GM19240 (cell line): ENCODE measurements at regions not wholly inside any gene's neighbourhood (a gene's known extent, or its start where the extent isn't known, plus 50 kb on each side); places are given as distances from the start of the nearest gene placed in this dataset.
"Not testable (repeated sequence)": the region's sequence is repeated elsewhere in the genome, so short reads cannot be mapped to it uniquely, and the experiment has no call there.

Source experiments
- DNase-seq: peaks from one replicate; pipeline ENCODE4 v3.0.0; 2011; ENCODE audit warnings: low spot score; ENCODE audit not compliant: insufficient read length

GRCh38 chr14:55766071-55766470 lies 186.1 kb downstream of the KTN1 start:
- DNase-seq = no peak

- no peak for DNase-seq
Observed at GRCh38 chr14:55767286-55767685, 187.3 kb downstream of the KTN1 start.

GRCh38 chr14:55769877-55770276 lies 189.9 kb downstream of the KTN1 start:
- DNase-seq = no peak

- DNase-seq = no peak
Observed at GRCh38 chr14:55771242-55771981, 191.4 kb downstream of the KTN1 start.

GRCh38 chr14:55772486-55772885 lies 192.5 kb downstream of the KTN1 start:
- DNase-seq = no peak

- DNase-seq = no peak
Observed at GRCh38 chr14:55773312-55773711, 193.3 kb downstream of the KTN1 start.

GRCh38 chr14:55773984-55774545 lies 194.1 kb downstream of the KTN1 start:
- DNase-seq = no peak

- DNase-seq = no peak
Observed at GRCh38 chr14:55777877-55778276, 197.9 kb downstream of the KTN1 start.

GRCh38 chr14:55780156-55780946 lies 200.3 kb downstream of the KTN1 start:
- DNase-seq = no peak

GRCh38 chr14:55781046-55781445 lies 201.0 kb downstream of the KTN1 start:
- DNase-seq = no peak

GRCh38 chr14:55782166-55782565 lies 202.2 kb downstream of the KTN1 start:
- DNase-seq = no peak

GRCh38 chr14:55789406-55789805 lies 209.4 kb downstream of the KTN1 start:
- DNase-seq = no peak

- DNase-seq = no peak
Observed at GRCh38 chr14:55794655-55795595, 214.9 kb downstream of the KTN1 start.

- not testable (repeated sequence) for DNase-seq
Observed at GRCh38 chr14:55796513-55796912, 216.5 kb downstream of the KTN1 start.

- no peak for DNase-seq
Observed at GRCh38 chr14:55798406-55798805, 218.4 kb downstream of the KTN1 start.

- no peak for DNase-seq
Observed at GRCh38 chr14:55799508-55800095, 219.6 kb downstream of the KTN1 start.

GRCh38 chr14:55800156-55800785 lies 220.3 kb downstream of the KTN1 start:
- DNase-seq = no peak

- no peak for DNase-seq
Observed at GRCh38 chr14:55801121-55801520, 221.1 kb downstream of the KTN1 start.

- DNase-seq = no peak
Observed at GRCh38 chr14:55802986-55803872, 223.2 kb downstream of the KTN1 start.
